Astrocyte (in vitro differentiated cells and primary cell): ENCODE measurements at regions not wholly inside any gene's neighbourhood (a gene's known extent, or its start where the extent isn't known, plus 50 kb on each side); places are given as distances from the start of the nearest gene placed in this dataset.

ENCODE experiments used
- DNase-seq: peaks from one replicate; pipeline ENCODE4 v3.0.0-alpha.2; 2010; ENCODE audit warnings: low read depth
- FAIRE-seq: peaks from 2 replicates; lab custom pipeline; 2011; peaks lifted over from hg19 to GRCh38; lab: Jason Lieb, UNC
- H2AFZ ChIP-seq: 2 replicates; pipeline ENCODE4 v1.6.0; 2012; ENCODE audit warnings: low read depth, low read length, inconsistent platforms
- H3K27ac ChIP-seq: 2 replicates; pipeline ENCODE4 v1.5.1; 2011; ENCODE audit warnings: low read depth, low read length, inconsistent platforms
- H3K27me3 ChIP-seq: 2 replicates; pipeline ENCODE4 v1.6.0; 2011; ENCODE audit warnings: low read length, inconsistent platforms; ENCODE audit not compliant: insufficient read depth
- H3K36me3 ChIP-seq: 2 replicates; pipeline ENCODE4 v1.5.1; 2011; ENCODE audit warnings: low read length, inconsistent platforms; ENCODE audit not compliant: insufficient read depth
- H3K4me1 ChIP-seq: 2 replicates; pipeline ENCODE4 v1.5.1; 2011; ENCODE audit warnings: low read length, inconsistent platforms; ENCODE audit not compliant: insufficient read depth
- H3K4me2 ChIP-seq: 2 replicates; pipeline ENCODE4 v1.6.0; 2012; ENCODE audit warnings: low read length, inconsistent platforms
- H3K4me3 ChIP-seq: 2 replicates; pipeline ENCODE4 v1.5.1; 2011; ENCODE audit warnings: low read depth, mild to moderate bottlenecking, low read length, inconsistent platforms; ENCODE audit not compliant: insufficient read depth
- H3K79me2 ChIP-seq: 2 replicates; pipeline ENCODE4 v1.6.0; 2012; ENCODE audit warnings: mild to moderate bottlenecking, low read length, inconsistent platforms; ENCODE audit not compliant: insufficient read depth
- H3K9ac ChIP-seq: 2 replicates; pipeline ENCODE4 v1.6.0; 2012; ENCODE audit warnings: mild to moderate bottlenecking, low read length, inconsistent platforms
- H3K9me3 ChIP-seq: 2 replicates; pipeline ENCODE4 v1.5.1; 2012; ENCODE audit warnings: low read depth, mild to moderate bottlenecking, low read length, inconsistent platforms; ENCODE audit not compliant: insufficient read depth
- H4K20me1 ChIP-seq: 2 replicates; pipeline ENCODE4 v1.6.0; 2012; ENCODE audit warnings: low read length, inconsistent platforms; ENCODE audit not compliant: insufficient read depth
- H3K27ac Mint-ChIP-seq: one replicate; pipeline ENCODE4 v1.8.0; 2021; ENCODE audit warnings: mild to moderate bottlenecking, mixed read lengths; ENCODE audit not compliant: unreplicated experiment
- H3K27me3 Mint-ChIP-seq: one replicate; pipeline ENCODE4 v1.8.0; 2021; ENCODE audit warnings: low read depth, mixed read lengths; ENCODE audit not compliant: unreplicated experiment
- H3K36me3 Mint-ChIP-seq: one replicate; pipeline ENCODE4 v1.8.0; 2021; ENCODE audit warnings: low read depth, mixed read lengths; ENCODE audit not compliant: unreplicated experiment
- H3K4me1 Mint-ChIP-seq: one replicate; pipeline ENCODE4 v1.8.0; 2021; ENCODE audit warnings: low read depth, mixed read lengths; ENCODE audit not compliant: unreplicated experiment
- H3K4me3 Mint-ChIP-seq: one replicate; pipeline ENCODE4 v1.8.0; 2021; ENCODE audit warnings: mild to moderate bottlenecking, moderate library complexity, mixed read lengths; ENCODE audit not compliant: unreplicated experiment
- H3K9me3 Mint-ChIP-seq: one replicate; pipeline ENCODE4 v1.8.0; 2021; ENCODE audit warnings: mild to moderate bottlenecking, mixed read lengths; ENCODE audit not compliant: unreplicated experiment
- EZH2 ChIP-seq: IDR thresholded peaks from 2 replicates; pipeline ENCODE4 v1.6.1; 2012; ENCODE audit warnings: mild to moderate bottlenecking, low read length, inconsistent platforms; ENCODE audit not compliant: insufficient read depth
- TF ChIP-seq, protein P1 (sequence below): IDR thresholded peaks from 2 replicates; pipeline ENCODE4 v1.5.1; 2011; ENCODE audit warnings: low read depth, mild to moderate bottlenecking, inconsistent platforms, low read length, moderate library complexity; ENCODE audit not compliant: insufficient read depth

DNA sequence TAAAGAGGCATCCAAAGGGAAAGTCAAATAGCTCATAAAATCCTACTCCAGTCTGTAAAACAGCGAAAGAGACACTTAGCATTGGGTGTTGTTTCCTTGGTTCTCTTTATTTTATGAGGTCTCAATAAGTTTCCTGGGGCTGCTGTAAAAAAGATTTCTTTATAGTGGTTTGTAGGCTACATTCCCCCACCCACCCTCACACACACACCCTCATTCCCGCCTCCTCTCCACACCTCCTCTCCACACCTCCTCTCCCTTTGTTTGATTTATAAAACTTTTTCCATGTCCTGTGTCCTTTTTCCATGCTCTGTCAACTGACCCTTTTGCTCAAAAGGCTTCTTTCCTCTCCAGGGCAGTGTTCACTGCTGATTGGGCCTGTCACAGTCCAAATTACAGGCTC is 178.9 kb upstream of the SOX9 start:
- Histone ChIP-seq H3K9ac (no peak overlapping the region), H2AFZ (no peak overlapping the region), H3K36me3 (no peaks in the 10 kb centered on the region), H3K4me2 (no peak overlapping the region), H3K27ac (no peak overlapping the region), H3K9me3 (peaks cover 6% of the 10 kb centered on the region), H3K4me3 (no peak overlapping the region), H3K79me2 (no peaks in the 10 kb centered on the region), H4K20me1 (no peaks in the 10 kb centered on the region), H3K4me1 (no peaks in the 10 kb centered on the region), H3K27me3 (no peaks in the 10 kb centered on the region)
- no peak for DNase-seq
- TF ChIP-seq, protein P1, sequence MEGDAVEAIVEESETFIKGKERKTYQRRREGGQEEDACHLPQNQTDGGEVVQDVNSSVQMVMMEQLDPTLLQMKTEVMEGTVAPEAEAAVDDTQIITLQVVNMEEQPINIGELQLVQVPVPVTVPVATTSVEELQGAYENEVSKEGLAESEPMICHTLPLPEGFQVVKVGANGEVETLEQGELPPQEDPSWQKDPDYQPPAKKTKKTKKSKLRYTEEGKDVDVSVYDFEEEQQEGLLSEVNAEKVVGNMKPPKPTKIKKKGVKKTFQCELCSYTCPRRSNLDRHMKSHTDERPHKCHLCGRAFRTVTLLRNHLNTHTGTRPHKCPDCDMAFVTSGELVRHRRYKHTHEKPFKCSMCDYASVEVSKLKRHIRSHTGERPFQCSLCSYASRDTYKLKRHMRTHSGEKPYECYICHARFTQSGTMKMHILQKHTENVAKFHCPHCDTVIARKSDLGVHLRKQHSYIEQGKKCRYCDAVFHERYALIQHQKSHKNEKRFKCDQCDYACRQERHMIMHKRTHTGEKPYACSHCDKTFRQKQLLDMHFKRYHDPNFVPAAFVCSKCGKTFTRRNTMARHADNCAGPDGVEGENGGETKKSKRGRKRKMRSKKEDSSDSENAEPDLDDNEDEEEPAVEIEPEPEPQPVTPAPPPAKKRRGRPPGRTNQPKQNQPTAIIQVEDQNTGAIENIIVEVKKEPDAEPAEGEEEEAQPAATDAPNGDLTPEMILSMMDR = no peak
- TF ChIP-seq EZH2 = no peak
- Mint-ChIP-seq H3K36me3 (no peaks in the 10 kb centered on the region), H3K4me3 (no peak overlapping the region), H3K27ac (no peak overlapping the region), H3K27me3 (no peaks in the 10 kb centered on the region), H3K9me3 (peaks cover 6% of the 10 kb centered on the region), H3K4me1 (peaks cover 7% of the 10 kb centered on the region)
- FAIRE-seq = no peak

DNA sequence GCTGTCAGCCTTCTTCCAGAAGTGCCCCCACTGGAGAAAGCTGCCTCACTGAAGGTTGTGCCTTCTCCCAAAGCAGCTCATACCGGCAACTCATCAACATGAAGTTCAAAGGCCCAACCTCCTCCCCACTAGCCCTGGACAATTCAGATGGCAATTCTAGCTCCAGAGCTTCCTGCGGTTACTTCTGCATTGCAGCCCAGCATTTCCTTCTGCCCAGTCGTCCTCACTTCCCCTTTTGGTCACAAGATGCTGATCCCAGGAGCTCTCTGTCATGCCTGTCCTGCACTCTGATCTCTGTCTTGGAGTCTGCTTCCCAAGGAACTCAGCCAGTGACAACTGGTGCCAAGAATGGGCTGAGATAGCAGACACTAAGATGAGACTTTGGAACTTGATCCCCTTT is 178.2 kb upstream of the SOX9 start:
- no peak overlapping the region for H3K4me3 ChIP-seq
- no peak for DNase-seq
- H3K36me3 Mint-ChIP-seq = no peaks in the 10 kb centered on the region
- no peaks in the 10 kb centered on the region for H3K36me3 ChIP-seq
- H3K4me3 Mint-ChIP-seq = no peak overlapping the region
- no peak overlapping the region for H3K27ac ChIP-seq
- peaks cover 6% of the 10 kb centered on the region for H3K9me3 Mint-ChIP-seq
- no peaks in the 10 kb centered on the region for H3K27me3 ChIP-seq
- peaks cover 7% of the 10 kb centered on the region for H3K4me1 Mint-ChIP-seq
- no peak overlapping the region for H2AFZ ChIP-seq
- no peak for TF ChIP-seq EZH2
- TF ChIP-seq, protein P1 = no peak
- H3K9ac ChIP-seq = no peak overlapping the region
- H3K27me3 Mint-ChIP-seq = no peaks in the 10 kb centered on the region
- H3K9me3 ChIP-seq = peaks cover 6% of the 10 kb centered on the region
- no peaks in the 10 kb centered on the region for H3K4me1 ChIP-seq
- H3K27ac Mint-ChIP-seq = no peak overlapping the region
- no peaks in the 10 kb centered on the region for H3K79me2 ChIP-seq
- no peaks in the 10 kb centered on the region for H4K20me1 ChIP-seq
- no peak for FAIRE-seq
- no peak overlapping the region for H3K4me2 ChIP-seq

DNA sequence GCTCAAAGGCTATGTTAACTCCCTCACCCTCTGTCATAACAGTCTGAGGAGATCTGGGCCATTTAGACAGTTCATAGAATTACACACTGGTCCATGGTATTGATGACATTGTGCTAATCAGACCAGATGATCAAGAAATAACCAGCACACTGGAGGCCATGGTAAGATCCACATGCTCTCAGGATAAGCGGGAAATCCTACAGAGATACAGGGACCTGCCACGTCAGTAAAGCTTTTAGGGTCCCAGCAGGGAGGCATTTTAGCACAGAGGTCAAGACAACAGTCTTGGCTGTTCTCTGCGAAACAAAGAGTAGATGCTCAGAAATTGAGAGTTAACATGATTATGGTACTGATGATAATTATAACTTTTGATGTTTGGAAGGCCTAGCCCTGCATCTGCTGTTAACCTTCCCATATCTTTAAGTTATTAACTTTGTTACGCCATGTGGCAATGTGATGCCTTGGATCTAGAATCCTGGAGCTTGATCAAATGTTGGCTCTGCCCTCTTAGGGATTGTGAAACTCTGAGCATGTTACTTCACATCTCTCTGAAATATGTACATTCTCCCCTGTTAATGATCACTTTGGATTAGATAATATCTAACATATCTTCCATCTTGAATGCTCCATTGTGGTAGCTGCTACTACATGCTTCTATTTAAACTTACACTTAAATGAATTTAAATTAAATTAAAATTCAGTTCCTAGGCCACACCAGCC is 172.0 kb upstream of the SOX9 start:
- DNase-seq = no peak

More for the DNA sequence above, 172.0 kb upstream of the SOX9 start:
- H3K4me1 Mint-ChIP-seq = no peaks in the 10 kb centered on the region
- Histone ChIP-seq H3K4me1 (no peaks in the 10 kb centered on the region), H3K27ac (no peak overlapping the region), H3K9me3 (no peaks in the 10 kb centered on the region), H3K4me2 (no peak overlapping the region), H2AFZ (no peak overlapping the region), H3K9ac (no peak overlapping the region), H3K36me3 (no peaks in the 10 kb centered on the region), H4K20me1 (no peaks in the 10 kb centered on the region), H3K4me3 (no peak overlapping the region), H3K27me3 (no peaks in the 10 kb centered on the region), H3K79me2 (no peaks in the 10 kb centered on the region)
- H3K9me3 Mint-ChIP-seq = peaks cover 6% of the 10 kb centered on the region
- TF ChIP-seq, protein P1 = no peak
- TF ChIP-seq EZH2 = no peak
- peaks cover 2% of the 10 kb centered on the region for H3K27me3 Mint-ChIP-seq
- FAIRE-seq = no peak
- H3K4me3 Mint-ChIP-seq = no peak overlapping the region
- H3K27ac Mint-ChIP-seq = no peak overlapping the region
- no peaks in the 10 kb centered on the region for H3K36me3 Mint-ChIP-seq
